Islet precursor cell (in vitro differentiated cells): ENCODE measurements at regions not wholly inside any gene's neighbourhood (a gene's known extent, or its start where the extent isn't known, plus 50 kb on each side); places are given as distances from the start of the nearest gene placed in this dataset.
A peak's percentile ranks its signal among the peaks of the same experiment; 100 is the strongest.

ENCODE experiments used
- DNase-seq: peaks from one replicate; pipeline ENCODE4 v3.0.0-alpha.2; 2018

DNA sequence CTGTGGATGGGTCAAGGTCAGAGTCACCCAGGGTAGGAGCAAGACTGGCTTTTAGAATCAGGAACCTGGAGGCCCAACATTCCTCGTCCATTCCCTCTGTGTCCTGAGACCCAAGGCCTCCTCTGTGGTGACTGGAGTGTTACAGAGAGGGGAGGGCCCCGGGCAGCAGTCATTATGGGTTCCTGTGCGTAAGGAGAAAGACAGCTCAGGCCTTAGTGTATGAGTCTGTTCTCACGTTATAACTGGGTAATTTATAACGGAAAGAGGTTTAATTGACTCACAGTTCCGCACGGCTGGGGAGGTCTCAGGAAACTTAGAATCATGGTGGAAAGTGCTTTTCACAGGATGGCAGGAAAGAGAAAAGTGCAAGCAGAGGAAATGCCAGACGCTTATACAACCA, 422.3 kb downstream of the TCERG1L start:
- no peak for DNase-seq

DNA sequence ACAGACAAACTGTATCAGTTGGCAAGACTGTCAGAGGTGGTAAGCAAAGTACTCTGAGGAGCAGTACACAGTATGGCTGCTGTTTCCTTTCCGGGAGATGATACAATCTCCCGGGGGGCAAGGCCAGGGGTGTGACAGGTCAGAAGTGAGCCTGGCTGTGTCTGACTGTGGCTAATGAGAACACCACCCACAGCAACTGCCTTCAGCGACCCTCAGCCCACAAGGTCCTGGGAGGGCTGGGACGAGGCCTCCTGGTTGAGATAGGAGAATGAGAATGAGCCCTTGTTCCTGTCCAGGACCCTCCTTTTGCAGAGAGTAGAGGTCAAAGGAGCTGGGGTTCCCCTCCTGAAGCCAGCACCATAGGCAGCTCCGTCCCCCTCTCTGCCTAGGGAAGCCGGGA, 421.7 kb downstream of the TCERG1L start:
- no peak for DNase-seq

- DNase-seq = no peak
These were observed 420.5 kb downstream of the TCERG1L start for GRCh38 chr10:130891066-130891465.

DNA sequence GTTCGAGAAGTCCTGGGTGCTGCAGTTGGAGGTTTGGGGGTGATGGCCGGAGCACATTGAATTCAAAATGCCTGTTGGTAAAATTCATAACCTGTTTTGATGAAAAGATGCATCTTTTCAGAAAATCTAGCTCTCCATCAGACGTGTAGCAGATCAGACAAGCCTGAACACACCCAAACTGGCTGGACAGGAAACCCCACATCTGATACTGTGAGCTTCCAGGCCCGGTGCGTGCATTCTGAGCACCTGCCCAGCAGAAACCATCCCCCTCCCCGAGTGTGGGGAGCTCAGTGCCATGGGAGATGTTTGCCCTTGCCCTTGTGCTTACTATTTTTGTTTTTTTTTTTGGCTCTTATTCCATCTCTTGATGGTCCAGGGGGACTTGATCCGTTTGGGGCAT, 417.1 kb downstream of the TCERG1L start:
- DNase-seq = peak; percentile 26

DNA sequence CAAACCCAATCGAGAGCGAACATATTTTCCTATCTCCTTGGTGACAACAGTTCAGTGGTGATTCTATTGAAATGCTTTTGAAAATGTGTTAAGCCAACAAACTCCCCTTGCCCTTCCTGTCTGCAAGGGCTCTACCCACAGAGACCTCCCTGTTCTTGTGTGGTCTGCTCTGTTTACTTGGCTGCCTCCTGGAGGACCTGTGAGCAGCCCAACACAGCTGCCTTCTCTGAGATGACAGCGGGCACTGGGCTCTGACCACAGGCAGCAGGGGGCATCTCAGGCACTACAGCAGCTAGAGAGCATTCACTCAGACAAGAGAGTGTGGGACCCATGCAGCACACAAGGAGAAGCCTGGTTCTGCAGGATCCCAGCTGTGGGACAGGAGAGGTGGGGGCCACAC, 416.4 kb downstream of the TCERG1L start:
- peak; percentile 38 for DNase-seq

- peak; percentile 36 for DNase-seq
These were observed 413.7 kb downstream of the TCERG1L start for GRCh38 chr10:130897815-130898214.

DNA sequence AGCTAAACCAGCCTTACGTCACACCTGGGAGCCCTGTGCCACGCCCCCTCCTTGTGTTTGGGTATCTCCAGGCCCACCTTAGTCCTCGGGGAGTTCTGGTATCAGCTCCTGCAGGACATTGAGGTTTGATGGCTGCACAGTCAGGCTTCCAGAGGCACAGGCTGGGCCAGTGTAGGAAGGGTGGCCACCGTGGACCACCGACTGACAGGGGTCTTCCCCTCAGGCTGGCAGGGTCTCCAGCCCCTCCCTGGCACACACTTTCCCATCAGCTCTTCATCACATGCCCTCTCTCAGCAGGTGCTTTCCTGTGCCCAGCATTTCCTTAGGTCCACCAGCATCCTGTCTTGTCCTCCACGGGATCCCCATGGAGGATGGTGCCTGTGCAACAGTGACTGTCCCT, 413.1 kb downstream of the TCERG1L start:
- peak; percentile 32 for DNase-seq

DNA sequence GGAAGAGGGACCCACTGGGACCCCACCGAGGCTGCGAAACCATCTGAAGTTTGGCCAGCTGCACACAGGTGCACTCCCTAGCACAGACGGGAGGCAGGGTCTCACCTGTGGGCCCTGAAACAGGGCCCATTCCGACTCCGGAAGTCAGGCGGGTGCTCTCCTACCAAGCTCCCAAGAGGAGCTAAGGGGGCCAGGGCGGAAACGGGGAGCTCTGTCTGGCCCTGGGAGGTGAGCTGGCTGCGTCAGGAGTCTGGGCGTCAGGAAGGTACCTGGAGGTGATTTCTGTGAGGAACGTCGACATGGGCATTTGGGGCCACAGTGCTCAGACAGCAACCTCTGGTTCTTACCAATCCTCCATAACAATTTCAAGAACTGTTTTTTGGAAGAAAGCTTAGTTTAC, 411.7 kb downstream of the TCERG1L start:
- DNase-seq = no peak

GRCh38 chr10:130900441-130901160, 410.9 kb downstream of the TCERG1L start:
- peak; percentile 35 for DNase-seq

DNA sequence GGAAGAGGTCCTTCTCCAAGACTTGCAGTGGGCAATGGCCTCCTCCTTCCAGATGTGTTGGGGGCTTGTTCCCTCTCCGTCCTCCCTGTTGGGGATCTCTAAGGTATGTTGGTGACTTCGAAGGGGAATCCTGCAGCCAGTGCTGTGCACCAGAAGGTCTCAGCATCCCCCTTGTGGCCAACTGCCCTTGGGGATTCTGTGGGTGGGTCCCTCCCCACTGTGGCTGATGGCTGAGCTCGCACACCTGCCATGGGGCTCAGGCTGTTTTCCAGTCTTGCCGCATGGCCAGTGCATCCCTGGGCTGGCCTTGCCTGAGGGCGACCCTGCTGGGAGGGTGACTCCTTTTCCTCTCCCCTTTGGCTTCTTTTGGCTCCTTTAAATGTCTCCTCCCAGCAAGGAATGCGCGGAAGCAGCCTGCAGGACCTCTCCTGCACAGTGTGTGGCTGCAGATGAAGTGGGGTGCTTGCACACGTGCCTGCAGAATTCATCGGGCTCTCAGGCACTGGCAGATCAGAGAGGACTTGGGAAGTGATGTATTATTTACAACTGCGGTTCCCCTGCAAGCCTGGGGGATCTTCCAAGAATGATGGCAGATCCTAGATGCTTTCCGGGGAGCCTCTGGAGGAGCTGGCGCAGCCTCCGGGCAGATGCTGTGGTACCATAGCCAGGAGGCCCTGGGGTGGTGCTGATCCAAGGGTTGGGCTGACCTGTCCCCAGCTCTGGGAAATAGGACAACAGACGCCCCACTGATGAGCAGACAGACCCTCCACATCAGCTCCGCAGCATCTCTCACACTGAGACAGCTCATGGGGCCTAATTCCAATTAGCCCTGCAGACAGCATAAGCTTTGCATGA, 410.0 kb downstream of the TCERG1L start:
- DNase-seq = peak; percentile 52

DNA sequence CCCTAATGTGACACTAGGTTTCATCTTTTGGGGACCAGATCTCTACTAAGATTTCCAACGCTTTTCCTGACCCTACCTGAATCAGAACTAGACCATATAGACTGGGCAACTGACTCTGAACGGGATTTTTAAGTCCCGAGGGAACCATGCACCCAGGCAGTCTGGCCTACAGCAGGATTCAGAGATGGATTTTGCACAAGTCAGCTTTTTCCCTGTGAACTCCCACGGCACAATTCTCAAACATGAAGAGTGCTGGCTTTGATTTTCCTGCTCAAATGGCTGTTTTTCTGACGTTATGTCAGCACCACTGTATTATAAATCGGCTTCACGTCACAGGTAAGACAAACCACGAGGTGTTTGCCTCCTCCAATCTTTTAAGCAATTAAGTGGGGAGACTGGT, 409.1 kb downstream of the TCERG1L start:
- peak; percentile 29 for DNase-seq

DNA sequence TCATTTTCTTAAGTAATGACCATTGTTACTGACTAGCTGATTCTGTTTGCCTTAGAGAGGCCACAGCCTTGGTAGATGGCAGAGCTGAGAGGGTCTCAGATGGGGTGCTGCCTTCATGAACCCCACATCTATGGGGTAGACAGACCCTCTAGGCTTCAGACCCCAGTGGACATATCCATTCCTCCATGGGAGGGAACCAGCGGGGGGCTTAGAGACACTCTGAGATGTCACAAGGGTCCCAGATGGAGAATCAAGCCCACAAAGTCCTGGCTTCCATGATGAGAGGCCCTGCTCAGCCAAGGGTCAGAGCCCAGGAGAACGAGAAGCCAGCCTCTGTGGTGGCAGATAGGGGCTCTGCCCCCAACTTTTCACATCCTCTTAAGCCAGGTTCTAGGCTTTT, 408.6 kb downstream of the TCERG1L start:
- peak; percentile 22 for DNase-seq

GRCh38 chr10:130904676-130905075, 406.8 kb downstream of the TCERG1L start:
- DNase-seq = peak; percentile 22

DNA sequence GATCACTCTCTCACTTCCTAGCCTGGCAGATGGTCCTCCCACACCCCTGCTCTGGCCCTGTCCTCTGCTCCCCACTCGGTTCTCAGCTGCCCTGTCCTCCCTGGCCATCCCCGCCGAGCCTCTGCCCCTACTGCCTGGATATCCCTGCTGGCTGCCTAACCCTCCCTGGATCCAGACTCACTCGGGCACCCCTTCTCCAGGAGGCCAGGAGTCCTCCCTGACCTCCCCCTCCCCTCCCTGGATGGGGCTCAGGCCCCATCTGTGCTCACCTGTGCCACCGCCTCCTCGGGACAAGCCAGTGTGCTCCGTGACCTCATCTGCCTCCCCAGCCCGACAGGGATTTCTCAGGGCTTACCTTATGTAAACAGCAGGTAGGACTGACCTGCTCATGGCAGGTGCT, 406.1 kb downstream of the TCERG1L start:
- DNase-seq = peak; percentile 41

DNA sequence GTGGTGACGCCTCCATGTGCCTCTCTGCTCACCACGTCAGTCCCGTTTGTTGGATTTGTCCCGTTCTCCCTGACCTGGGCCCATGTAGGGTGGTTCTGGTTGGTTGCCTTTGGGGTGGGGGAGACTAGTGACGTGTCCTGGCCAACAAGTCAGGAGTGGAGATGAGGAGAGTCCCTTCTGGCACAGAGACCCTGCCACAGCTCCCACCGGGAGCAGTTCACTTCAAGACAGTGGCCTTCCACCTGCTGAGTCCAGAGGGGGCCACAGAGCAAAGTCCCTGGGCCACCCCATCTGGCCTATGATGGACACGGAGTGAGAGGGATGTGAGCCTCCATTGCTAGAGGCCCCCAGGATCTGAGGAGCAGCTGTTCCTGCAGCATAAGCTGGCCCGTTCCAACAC, 405.6 kb downstream of the TCERG1L start:
- no peak for DNase-seq

DNA sequence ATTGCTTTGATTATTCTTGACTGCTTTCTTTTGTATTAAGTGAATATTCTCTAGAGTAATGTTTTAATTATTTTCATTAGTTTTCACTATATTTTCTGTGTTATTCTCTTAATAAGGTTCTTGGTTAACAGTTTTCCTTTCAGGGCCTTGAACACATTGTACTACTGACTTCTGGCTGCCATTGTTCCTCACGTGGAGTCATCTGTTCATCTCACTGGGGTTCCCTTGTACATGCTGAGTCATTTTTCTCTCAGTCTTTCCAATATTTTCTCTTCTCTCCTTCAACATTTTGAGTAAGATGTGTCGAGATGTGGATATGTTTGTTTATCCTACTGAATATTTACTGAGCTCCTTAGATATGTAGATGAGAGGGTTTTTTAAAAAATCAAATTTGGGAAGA, 400.7 kb downstream of the TCERG1L start:
- DNase-seq = no peak

GRCh38 chr10:130913844-130914243, 397.7 kb downstream of the TCERG1L start:
- peak; percentile 32 for DNase-seq

DNA sequence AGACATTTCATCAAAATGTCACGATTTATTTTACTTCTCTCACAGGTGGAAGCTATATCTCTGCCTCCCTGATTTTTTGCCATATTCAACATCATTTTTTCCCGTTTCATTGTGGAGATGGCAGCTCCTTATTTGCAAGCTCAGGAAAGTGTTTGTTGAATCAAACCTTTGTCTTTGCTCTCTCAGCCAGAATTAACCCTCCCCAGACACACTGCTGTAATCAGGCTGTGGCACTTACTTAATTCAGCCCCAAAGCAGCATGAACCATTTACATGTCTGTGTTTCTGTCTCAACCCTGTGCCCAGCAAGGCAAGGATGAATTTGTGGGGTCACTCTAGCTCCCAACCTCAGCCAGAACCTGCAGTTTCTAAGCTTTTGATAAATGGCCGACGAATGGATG, 397.2 kb downstream of the TCERG1L start:
- DNase-seq = peak; percentile 3

DNA sequence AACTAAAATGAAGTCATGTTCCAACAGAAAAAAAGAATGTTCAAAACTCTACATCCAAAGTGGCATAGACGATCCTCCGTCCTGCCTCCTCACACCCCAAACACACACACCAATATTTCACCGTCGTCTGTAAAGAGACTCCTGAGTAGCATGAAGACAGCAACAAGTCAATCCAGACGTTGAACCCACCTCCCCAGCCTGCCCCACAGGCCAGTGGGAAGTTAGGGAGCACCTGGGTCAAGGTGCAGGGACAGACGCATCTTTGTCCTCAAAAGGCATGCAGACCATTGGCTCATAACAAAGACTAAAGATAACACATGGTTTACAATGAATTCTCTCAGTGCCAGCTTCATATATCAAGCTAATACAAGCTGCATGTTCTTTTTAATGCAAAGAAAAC, 396.5 kb downstream of the TCERG1L start:
- peak; percentile 8 for DNase-seq

DNA sequence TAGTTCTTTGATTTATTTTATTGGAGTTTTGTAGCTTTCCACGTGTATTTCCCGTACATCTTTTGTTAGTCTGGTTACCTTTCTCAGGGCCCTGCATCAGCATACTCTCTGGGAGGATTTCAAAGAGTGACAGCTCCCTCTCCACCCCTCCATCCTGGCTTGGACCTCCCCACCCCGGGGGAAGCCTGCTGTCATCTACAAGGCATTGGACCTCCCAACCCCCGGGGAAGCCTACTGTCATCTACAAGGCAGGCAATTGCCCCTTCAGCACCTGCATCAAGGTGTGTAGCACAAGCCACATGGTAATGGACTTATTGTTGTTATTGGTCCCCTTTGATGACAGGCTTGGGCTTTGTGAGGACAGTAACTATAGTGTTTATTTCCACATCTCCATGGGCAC, 390.1 kb downstream of the TCERG1L start:
- DNase-seq = peak; percentile 29

GRCh38 chr10:130921911-130922440, 389.5 kb downstream of the TCERG1L start:
- DNase-seq = peak; percentile 7

DNA sequence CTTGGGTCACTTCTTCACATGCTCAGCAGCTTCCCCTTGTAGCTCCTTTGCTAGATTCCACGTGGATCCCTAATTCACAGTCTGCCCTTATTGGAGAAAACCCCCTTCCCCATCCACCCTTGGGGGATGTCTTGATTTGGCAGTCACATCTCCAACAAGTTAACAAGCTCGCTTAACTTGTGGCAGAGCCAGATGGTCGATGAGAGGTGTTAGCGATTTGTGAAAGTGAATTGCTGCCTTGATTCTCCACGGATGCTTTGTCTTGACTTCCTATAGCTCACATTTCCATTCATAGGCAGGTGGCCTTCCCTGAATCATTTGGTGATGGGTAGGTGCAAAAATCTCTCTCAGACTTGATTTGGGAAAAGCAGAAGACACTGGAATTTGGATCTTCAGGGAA, 387.9 kb downstream of the TCERG1L start:
- peak; percentile 27 for DNase-seq

- peak; percentile 77 for DNase-seq
These were observed 387.2 kb downstream of the TCERG1L start for GRCh38 chr10:130924138-130924819.
